SK-N-SH (cell line): ENCODE measurements at regions not wholly inside any gene's neighbourhood (a gene's known extent, or its start where the extent isn't known, plus 50 kb on each side); places are given as distances from the start of the nearest gene placed in this dataset.

Experiments
- CTCF ChIA-PET: fragments of 300-600, 350-600 bp; formaldehyde crosslinking; extraction: SDS; loops from one replicate; lab custom pipeline; 2021; lab: Yijun Ruan, JAX
- POLR2A ChIA-PET: fragments of 350-600 bp; sonication (Branson Sonifier 250); formaldehyde crosslinking; extraction: SDS; loops from one replicate; lab custom pipeline; 2020; ENCODE audit warnings: antibody characterized with exemption, inconsistent platforms; lab: Yijun Ruan, JAX
- DNase-seq: peaks from one replicate; pipeline ENCODE4 v3.0.0; 2012
- H2AFZ ChIP-seq: fragments of 200-600 bp; sonication (generic); 2 replicates; pipeline ENCODE4 v1.8.1; 2016; ENCODE audit warnings: antibody characterized with exemption, mild to moderate bottlenecking, low read depth
- H3F3A ChIP-seq: fragments of 200-600 bp; sonication (generic); replicated peaks from 2 replicates; pipeline ENCODE3; 2016; ENCODE audit warnings: antibody characterized with exemption, mild to moderate bottlenecking; ENCODE audit not compliant: insufficient read depth
- H3K27ac ChIP-seq, 2 experiments: fragments of 200-500 bp in 1 of 2; fragments of 200-600 bp in 1 of 2; sonication (Bioruptor generic) in 1 of 2; sonication (generic), shearing (Covaris generic) in 1 of 2; 2 replicates each; pipeline versions ENCODE4 v1.5.1 to v1.6.1; 2014 to 2016; ENCODE audit warnings: low read depth in 2 of 2, inconsistent platforms in 1 of 2, low read length in 1 of 2, mild to moderate bottlenecking in 1 of 2, mixed read lengths in 1 of 2
- H3K27me3 ChIP-seq: fragments of 200-600 bp; sonication (generic), shearing (Covaris generic); 2 replicates; pipeline ENCODE4 v1.6.1; 2016; ENCODE audit warnings: mixed run types; ENCODE audit not compliant: insufficient read depth
- H3K36me3 ChIP-seq, 2 experiments: fragments of 200-500 bp in 1 of 2; fragments of 200-600 bp in 1 of 2; sonication (Bioruptor generic) in 1 of 2; sonication (generic) in 1 of 2; replicated peaks in 1 of 2; 2 replicates each; pipeline versions ENCODE3 to v1.5.1; 2014 to 2016; ENCODE audit warnings: low read length in 1 of 2, mild to moderate bottlenecking in 1 of 2; ENCODE audit not compliant: insufficient read depth in 2 of 2, control insufficient read depth in 1 of 2
- H3K4me1 ChIP-seq, 2 experiments: fragments of 200-500 bp in 1 of 2; fragments of 200-600 bp in 1 of 2; sonication (Bioruptor generic) in 1 of 2; sonication (generic), shearing (Covaris generic) in 1 of 2; 2 replicates each; pipeline versions ENCODE4 v1.5.1 to v1.6.1; 2014 to 2016; ENCODE audit warnings: low read depth in 1 of 2, low read length in 1 of 2, mixed run types in 1 of 2; ENCODE audit not compliant: insufficient read depth in 2 of 2, control insufficient read depth in 1 of 2
- H3K4me2 ChIP-seq: fragments of 200-600 bp; sonication (generic), shearing (Covaris generic); 2 replicates; pipeline ENCODE4 v1.6.1; 2017; ENCODE audit warnings: mixed run types
- H3K4me3 ChIP-seq, 2 experiments: fragments of 200-500 bp in 1 of 2; fragments of 200-600 bp in 1 of 2; sonication (Bioruptor generic) in 1 of 2; sonication (generic), shearing (Covaris generic) in 1 of 2; 2 replicates each; pipeline versions ENCODE4 v1.5.1 to v1.8.1; 2014 to 2016; ENCODE audit warnings: low read depth in 2 of 2, inconsistent platforms in 1 of 2, low read length in 1 of 2, mild to moderate bottlenecking in 1 of 2, mixed read lengths in 1 of 2, moderate library complexity in 1 of 2
- H3K79me2 ChIP-seq: fragments of 200-600 bp; sonication (generic); 2 replicates; pipeline ENCODE4 v1.8.1; 2017; ENCODE audit warnings: mild to moderate bottlenecking; ENCODE audit not compliant: insufficient read depth
- H3K9ac ChIP-seq: fragments of 200-600 bp; sonication (generic); 2 replicates; pipeline ENCODE4 v1.6.1; 2017; ENCODE audit warnings: mixed run types
- H3K9me2 ChIP-seq: fragments of 200-600 bp; sonication (generic); 2 replicates; pipeline ENCODE4 v1.6.1; 2017; ENCODE audit warnings: mixed run types
- H3K9me3 ChIP-seq: fragments of 200-600 bp; sonication (generic); 2 replicates; pipeline ENCODE4 v1.6.1; 2017; ENCODE audit warnings: mixed run types, mild to moderate bottlenecking, moderate library complexity
- H4K20me1 ChIP-seq: fragments of 200-600 bp; sonication (generic); 2 replicates; pipeline ENCODE4 v1.6.1; 2017; ENCODE audit warnings: mild to moderate bottlenecking, mixed run types; ENCODE audit not compliant: insufficient read depth
- CHD2 ChIP-seq: fragments of 150-350 bp; IDR thresholded peaks from 2 replicates; pipeline ENCODE4 v1.6.1; 2018; ENCODE audit warnings: low read length; ENCODE audit not compliant: partially characterized antibody
- ELF1 ChIP-seq: IDR thresholded peaks from 2 replicates; pipeline ENCODE4 v1.4.0; 2012
- FOSL2 ChIP-seq: IDR thresholded peaks from 2 replicates; pipeline ENCODE4 v1.4.0; 2012; ENCODE audit warnings: low read depth, mild to moderate bottlenecking, moderate library complexity, borderline replicate concordance
- FOXM1 ChIP-seq: IDR thresholded peaks from 2 replicates; pipeline ENCODE4 v1.4.0; 2012; ENCODE audit warnings: low read depth, mild to moderate bottlenecking
- GABPA ChIP-seq: IDR thresholded peaks from 2 replicates; pipeline ENCODE4 v1.4.0; 2012; ENCODE audit warnings: low read depth, mild to moderate bottlenecking
- NFIC ChIP-seq: IDR thresholded peaks from 2 replicates; pipeline ENCODE4 v1.4.0; 2012; ENCODE audit warnings: borderline replicate concordance
- RCOR1 ChIP-seq: fragments of 150-350 bp; IDR thresholded peaks from 2 replicates; pipeline ENCODE4 v1.6.1; 2017; ENCODE audit warnings: antibody characterized with exemption, low read length
- RFX5 ChIP-seq: IDR thresholded peaks from 2 replicates; pipeline ENCODE4 v1.6.1; 2012; ENCODE audit warnings: mild to moderate bottlenecking, improper control_type of control experiment, low read length
- SMC3 ChIP-seq: IDR thresholded peaks from 2 replicates; pipeline ENCODE4 v1.6.1; 2012; ENCODE audit warnings: low read depth, low read length, improper control_type of control experiment
- WGBS: methylation state at CpG from one replicate; pipeline ENCODE4 v1.1.6; 2017; ENCODE audit warnings: low lambda C conversion rate; 5-methylcytosine and 5-hydroxymethylcytosine counted together
- TF ChIP-seq, protein P1 (sequence below): fragments of 200-600 bp; sonication (generic); IDR thresholded peaks from 2 replicates; pipeline ENCODE4 v1.6.1; 2017; ENCODE audit warnings: antibody characterized with exemption, mild to moderate bottlenecking, moderate library complexity
- TF ChIP-seq, protein P2 (sequence below): IDR thresholded peaks from 2 replicates; pipeline ENCODE4 v1.4.0; 2012; ENCODE audit warnings: low read depth, borderline replicate concordance
- TF ChIP-seq, protein P3 (sequence below): fragments of 150-350 bp; IDR thresholded peaks from 2 replicates; pipeline ENCODE4 v1.6.1; 2017; ENCODE audit warnings: antibody characterized with exemption, low read length, low read depth, borderline replicate concordance
- TF ChIP-seq, protein P4 (sequence below): fragments of 150-350 bp; IDR thresholded peaks from 2 replicates; pipeline ENCODE4 v1.6.1; 2016; ENCODE audit warnings: mild to moderate bottlenecking, low read depth, low read length
- TF ChIP-seq, protein P5 (sequence below): IDR thresholded peaks from 2 replicates; pipeline ENCODE4 v1.6.1; 2012; ENCODE audit warnings: mild to moderate bottlenecking, low read depth, low read length, moderate library complexity

DNA sequence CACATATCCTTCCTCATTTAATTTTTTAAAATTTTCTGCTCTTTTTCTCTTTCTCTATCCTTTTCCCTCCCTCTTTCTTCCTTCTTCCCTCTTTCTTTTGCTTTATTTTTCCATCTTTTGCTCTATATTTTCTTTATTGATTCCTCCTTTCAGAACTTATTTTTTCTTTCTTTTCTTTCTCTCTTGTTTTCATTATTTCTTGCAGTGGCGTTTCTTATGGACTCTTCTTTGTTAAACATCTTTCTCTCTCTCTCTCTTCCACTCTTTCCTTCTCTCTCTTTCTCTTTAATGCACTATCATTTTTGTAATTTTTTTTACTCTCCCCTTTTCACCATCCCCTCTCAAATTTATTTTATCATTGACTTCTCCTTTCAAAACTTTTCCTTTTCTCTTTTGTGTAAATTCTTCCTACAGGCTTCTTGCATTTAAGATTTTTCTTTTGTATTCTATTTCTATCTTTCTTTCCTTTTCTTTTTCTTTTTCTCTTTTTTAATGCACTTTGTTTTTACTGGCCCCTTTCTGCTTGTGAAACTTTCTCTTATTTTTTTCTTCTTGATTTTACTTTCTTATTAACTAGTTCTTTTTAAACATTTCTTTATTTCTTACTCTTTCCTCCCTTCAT is 97.0 kb downstream of the RBMX2 start:
- ChIA-PET POLR2A (no interaction called here), CTCF (no interaction called here)
- no peaks in the 10 kb centered on the region for H3K9me3 ChIP-seq
- H3K36me3 ChIP-seq, result no peaks in the 10 kb centered on the region
- H3K9ac ChIP-seq, result no peak overlapping the region
- H2AFZ ChIP-seq, result no peak overlapping the region
- no peaks in the 10 kb centered on the region for H3K9me2 ChIP-seq
- no peak overlapping the region for H3K27ac ChIP-seq
- DNase-seq, result no peak
- H4K20me1 ChIP-seq, result no peaks in the 10 kb centered on the region
- no peak overlapping the region for H3K4me3 ChIP-seq
- H3K79me2 ChIP-seq, result no peaks in the 10 kb centered on the region
- no peaks in the 10 kb centered on the region; the same call in 1 of the 2 replicates for H3K27me3 ChIP-seq
- H3K4me2 ChIP-seq, result no peak overlapping the region
- H3F3A ChIP-seq, result no peaks in the 10 kb centered on the region
- no peaks in the 10 kb centered on the region for H3K4me1 ChIP-seq
- WGBS, result 15% methylated on average over 1 of the region's 1 CpG
- TF ChIP-seq ELF1, result no peak
- TF ChIP-seq, protein P1, sequence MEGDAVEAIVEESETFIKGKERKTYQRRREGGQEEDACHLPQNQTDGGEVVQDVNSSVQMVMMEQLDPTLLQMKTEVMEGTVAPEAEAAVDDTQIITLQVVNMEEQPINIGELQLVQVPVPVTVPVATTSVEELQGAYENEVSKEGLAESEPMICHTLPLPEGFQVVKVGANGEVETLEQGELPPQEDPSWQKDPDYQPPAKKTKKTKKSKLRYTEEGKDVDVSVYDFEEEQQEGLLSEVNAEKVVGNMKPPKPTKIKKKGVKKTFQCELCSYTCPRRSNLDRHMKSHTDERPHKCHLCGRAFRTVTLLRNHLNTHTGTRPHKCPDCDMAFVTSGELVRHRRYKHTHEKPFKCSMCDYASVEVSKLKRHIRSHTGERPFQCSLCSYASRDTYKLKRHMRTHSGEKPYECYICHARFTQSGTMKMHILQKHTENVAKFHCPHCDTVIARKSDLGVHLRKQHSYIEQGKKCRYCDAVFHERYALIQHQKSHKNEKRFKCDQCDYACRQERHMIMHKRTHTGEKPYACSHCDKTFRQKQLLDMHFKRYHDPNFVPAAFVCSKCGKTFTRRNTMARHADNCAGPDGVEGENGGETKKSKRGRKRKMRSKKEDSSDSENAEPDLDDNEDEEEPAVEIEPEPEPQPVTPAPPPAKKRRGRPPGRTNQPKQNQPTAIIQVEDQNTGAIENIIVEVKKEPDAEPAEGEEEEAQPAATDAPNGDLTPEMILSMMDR, result no peak
- TF ChIP-seq, protein P2, sequence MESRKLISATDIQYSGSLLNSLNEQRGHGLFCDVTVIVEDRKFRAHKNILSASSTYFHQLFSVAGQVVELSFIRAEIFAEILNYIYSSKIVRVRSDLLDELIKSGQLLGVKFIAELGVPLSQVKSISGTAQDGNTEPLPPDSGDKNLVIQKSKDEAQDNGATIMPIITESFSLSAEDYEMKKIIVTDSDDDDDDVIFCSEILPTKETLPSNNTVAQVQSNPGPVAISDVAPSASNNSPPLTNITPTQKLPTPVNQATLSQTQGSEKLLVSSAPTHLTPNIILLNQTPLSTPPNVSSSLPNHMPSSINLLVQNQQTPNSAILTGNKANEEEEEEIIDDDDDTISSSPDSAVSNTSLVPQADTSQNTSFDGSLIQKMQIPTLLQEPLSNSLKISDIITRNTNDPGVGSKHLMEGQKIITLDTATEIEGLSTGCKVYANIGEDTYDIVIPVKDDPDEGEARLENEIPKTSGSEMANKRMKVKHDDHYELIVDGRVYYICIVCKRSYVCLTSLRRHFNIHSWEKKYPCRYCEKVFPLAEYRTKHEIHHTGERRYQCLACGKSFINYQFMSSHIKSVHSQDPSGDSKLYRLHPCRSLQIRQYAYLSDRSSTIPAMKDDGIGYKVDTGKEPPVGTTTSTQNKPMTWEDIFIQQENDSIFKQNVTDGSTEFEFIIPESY, result no peak
- TF ChIP-seq RCOR1, result no peak

DNA sequence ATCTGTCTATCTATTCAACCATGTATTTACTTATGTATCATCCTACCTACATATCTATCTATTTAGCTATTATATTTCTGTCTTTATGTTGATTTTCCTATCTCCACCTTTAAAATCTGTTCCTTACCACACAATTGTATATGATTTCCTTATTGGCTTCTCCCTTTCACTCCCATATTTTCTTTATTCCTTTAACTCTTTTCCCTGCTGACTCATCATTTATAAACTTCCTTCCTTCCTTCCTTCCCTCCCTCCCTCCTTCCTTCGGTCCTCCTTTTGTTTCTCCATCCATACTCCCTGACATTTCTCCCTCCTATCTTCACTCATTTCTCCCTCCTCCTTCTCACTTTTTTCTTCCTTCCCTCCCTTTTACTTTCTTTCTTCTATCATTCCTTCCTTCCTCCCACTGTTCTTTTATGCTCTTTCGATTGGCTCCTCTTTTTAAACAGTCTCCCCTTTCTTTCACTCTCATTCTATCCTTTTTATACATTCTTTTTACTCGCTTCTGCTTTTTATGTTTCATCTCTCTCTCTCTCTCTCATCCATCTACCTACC is 100.3 kb downstream of the RBMX2 start:
- Histone ChIP-seq H3K27me3 (no peaks in the 10 kb centered on the region; the same call in 1 of the 2 replicates), H3K79me2 (no peaks in the 10 kb centered on the region), H3K36me3 (no peaks in the 10 kb centered on the region), H3K9ac (no peak overlapping the region), H4K20me1 (no peaks in the 10 kb centered on the region), H3F3A (no peaks in the 10 kb centered on the region), H3K4me1 (no peaks in the 10 kb centered on the region), H2AFZ (no peak overlapping the region), H3K9me2 (no peaks in the 10 kb centered on the region), H3K27ac (no peak overlapping the region), H3K9me3 (no peaks in the 10 kb centered on the region), H3K4me3 (no peak overlapping the region), H3K4me2 (no peak overlapping the region)
- ChIA-PET CTCF (no interaction called here), POLR2A (no interaction called here)
- DNase-seq, result no peak
- 14% methylated on average over 3 of the region's 3 CpGs for WGBS
- TF ChIP-seq, protein P3, sequence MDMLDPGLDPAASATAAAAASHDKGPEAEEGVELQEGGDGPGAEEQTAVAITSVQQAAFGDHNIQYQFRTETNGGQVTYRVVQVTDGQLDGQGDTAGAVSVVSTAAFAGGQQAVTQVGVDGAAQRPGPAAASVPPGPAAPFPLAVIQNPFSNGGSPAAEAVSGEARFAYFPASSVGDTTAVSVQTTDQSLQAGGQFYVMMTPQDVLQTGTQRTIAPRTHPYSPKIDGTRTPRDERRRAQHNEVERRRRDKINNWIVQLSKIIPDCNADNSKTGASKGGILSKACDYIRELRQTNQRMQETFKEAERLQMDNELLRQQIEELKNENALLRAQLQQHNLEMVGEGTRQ, result no peak
- TF ChIP-seq, protein P4, sequence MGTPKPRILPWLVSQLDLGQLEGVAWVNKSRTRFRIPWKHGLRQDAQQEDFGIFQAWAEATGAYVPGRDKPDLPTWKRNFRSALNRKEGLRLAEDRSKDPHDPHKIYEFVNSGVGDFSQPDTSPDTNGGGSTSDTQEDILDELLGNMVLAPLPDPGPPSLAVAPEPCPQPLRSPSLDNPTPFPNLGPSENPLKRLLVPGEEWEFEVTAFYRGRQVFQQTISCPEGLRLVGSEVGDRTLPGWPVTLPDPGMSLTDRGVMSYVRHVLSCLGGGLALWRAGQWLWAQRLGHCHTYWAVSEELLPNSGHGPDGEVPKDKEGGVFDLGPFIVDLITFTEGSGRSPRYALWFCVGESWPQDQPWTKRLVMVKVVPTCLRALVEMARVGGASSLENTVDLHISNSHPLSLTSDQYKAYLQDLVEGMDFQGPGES, result no peak
- TF ChIP-seq, protein P5, sequence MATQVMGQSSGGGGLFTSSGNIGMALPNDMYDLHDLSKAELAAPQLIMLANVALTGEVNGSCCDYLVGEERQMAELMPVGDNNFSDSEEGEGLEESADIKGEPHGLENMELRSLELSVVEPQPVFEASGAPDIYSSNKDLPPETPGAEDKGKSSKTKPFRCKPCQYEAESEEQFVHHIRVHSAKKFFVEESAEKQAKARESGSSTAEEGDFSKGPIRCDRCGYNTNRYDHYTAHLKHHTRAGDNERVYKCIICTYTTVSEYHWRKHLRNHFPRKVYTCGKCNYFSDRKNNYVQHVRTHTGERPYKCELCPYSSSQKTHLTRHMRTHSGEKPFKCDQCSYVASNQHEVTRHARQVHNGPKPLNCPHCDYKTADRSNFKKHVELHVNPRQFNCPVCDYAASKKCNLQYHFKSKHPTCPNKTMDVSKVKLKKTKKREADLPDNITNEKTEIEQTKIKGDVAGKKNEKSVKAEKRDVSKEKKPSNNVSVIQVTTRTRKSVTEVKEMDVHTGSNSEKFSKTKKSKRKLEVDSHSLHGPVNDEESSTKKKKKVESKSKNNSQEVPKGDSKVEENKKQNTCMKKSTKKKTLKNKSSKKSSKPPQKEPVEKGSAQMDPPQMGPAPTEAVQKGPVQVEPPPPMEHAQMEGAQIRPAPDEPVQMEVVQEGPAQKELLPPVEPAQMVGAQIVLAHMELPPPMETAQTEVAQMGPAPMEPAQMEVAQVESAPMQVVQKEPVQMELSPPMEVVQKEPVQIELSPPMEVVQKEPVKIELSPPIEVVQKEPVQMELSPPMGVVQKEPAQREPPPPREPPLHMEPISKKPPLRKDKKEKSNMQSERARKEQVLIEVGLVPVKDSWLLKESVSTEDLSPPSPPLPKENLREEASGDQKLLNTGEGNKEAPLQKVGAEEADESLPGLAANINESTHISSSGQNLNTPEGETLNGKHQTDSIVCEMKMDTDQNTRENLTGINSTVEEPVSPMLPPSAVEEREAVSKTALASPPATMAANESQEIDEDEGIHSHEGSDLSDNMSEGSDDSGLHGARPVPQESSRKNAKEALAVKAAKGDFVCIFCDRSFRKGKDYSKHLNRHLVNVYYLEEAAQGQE, result no peak
- TF ChIP-seq ELF1, result no peak
- no peak for TF ChIP-seq FOSL2
- TF ChIP-seq RFX5, result no peak
- TF ChIP-seq CHD2, result no peak
- TF ChIP-seq, protein P2, result no peak
- TF ChIP-seq GABPA, result no peak
- no peak for TF ChIP-seq SMC3
- no peak for TF ChIP-seq FOXM1
- TF ChIP-seq NFIC, result no peak
